ENCODE measurements at regions not wholly inside any gene's neighbourhood (a gene's known extent, or its start where the extent isn't known, plus 50 kb on each side); places are given as distances from the start of the nearest gene placed in this dataset.

DNA sequence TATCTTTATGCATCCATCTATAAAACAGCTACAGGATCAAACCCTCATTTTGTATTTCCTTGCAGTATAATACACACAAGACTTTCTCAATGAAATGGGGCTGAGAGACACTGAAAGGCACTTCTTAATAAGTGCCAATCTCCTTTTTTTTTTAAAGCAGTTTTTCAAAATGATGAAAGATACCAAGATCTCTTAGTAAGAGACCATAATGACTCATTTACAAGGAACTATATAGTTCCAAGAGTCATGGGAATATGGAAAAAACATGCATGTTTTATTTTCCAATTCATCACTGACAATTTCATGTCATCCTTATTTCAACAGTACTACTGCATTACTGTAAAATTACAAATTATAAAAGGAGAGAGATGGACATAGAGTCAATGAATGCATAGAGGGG lies 973.7 kb downstream of the GATA3 start:
- H2BK5ac ChIP-seq (ENCODE audit: low read depth, low read length, poor library complexity, severe bottlenecking): no peak overlapping the region
- no peaks in the 10 kb centered on the region for H3K27me3 ChIP-seq (ENCODE audit: control insufficient read depth, insufficient read depth, low read length)
- intact Hi-C loops (cut with micrococcal nuclease) (no loop called here), in situ Hi-C loops (cut with MboI; ENCODE audit: low sequenced_read_pairs) (no loop called here), dilution Hi-C loops (cut with HindIII; ENCODE audit: low sequenced_read_pairs, unreplicated experiment) (no loop called here)
- H3K4ac ChIP-seq (ENCODE audit: low read depth, low read length): no peak overlapping the region
- POLR2A ChIA-PET (ENCODE audit: unreplicated experiment): no interaction called here
- H2BK20ac ChIP-seq (ENCODE audit: low read depth, low read length): no peak overlapping the region
- no TSS peak for BruUV-seq (replicated peaks)
- H2AFZ ChIP-seq (replicated peaks; ENCODE audit: low read length, poor library complexity): no peak overlapping the region
- H3K56ac ChIP-seq (ENCODE audit: extremely low read depth, insufficient read depth, low read length): no peak overlapping the region
- no peak overlapping the region for H2AK9ac ChIP-seq (replicated peaks; ENCODE audit: low read depth, low read length, poor library complexity)
- no peak overlapping the region for H3K9ac ChIP-seq (ENCODE audit: low read depth, low read length)
- no peak overlapping the region for H3K23ac ChIP-seq (ENCODE audit: low read depth, low read length)
- H3K14ac ChIP-seq (replicated peaks; ENCODE audit: low read depth, low read length): no peak overlapping the region
- H2BK120ac ChIP-seq (ENCODE audit: low read depth, low read length): no peak overlapping the region
- ATAC-seq (ENCODE audit: low read depth): no peak
- H4K5ac ChIP-seq (ENCODE audit: low read depth, low read length): no peak overlapping the region
- H3K9me1 ChIP-seq (ENCODE audit: insufficient read depth, low read length): no peaks in the 10 kb centered on the region
- no peak overlapping the region for H2BK15ac ChIP-seq (ENCODE audit: low read depth, low read length)
- H4K8ac ChIP-seq (ENCODE audit: low read depth in 2 of 2, low read length in 2 of 2): no peak overlapping the region
- no peak overlapping the region for H3K4me2 ChIP-seq (ENCODE audit: low read depth, low read length)
- H3K27ac ChIP-seq (ENCODE audit: insufficient read depth, low read length): no peak overlapping the region
- CTCF ChIA-PET: no interaction called here
- H2AK5ac ChIP-seq (ENCODE audit: low read depth, low read length): no peak overlapping the region
- no peaks in the 10 kb centered on the region for H3K9me3 ChIP-seq (ENCODE audit: control insufficient read depth, insufficient read depth, low read length)
- H4K91ac ChIP-seq (ENCODE audit: insufficient read depth, low read depth, low read length): no peak overlapping the region
- DNase-seq: no peak
- H4K20me1 ChIP-seq (ENCODE audit: insufficient read depth, low read length): no peaks in the 10 kb centered on the region
- no peaks in the 10 kb centered on the region for H3K79me1 ChIP-seq (ENCODE audit: low read depth in 1 of 2, low read length in 2 of 2)
- no peak overlapping the region for H3K4me3 ChIP-seq (ENCODE audit: insufficient read depth, low read depth, low read length)
- no peak for TF ChIP-seq NFE2L2 (IDR thresholded peaks at IDR 0.05; ENCODE audit: low read depth, low read length)
- no peak for TF ChIP-seq ELK1 (IDR thresholded peaks at IDR 0.05; ENCODE audit: borderline replicate concordance, low read depth, low read length)
- no peak for TF ChIP-seq RFX5 (IDR thresholded peaks at IDR 0.05; ENCODE audit: low read depth, low read length)
- TF ChIP-seq CHD1 (IDR thresholded peaks at IDR 0.05; ENCODE audit: low read depth, low read length): no peak
- no peak for TF ChIP-seq POLR2A (IDR thresholded peaks at IDR 0.05; ENCODE audit: low read depth, low read length)
- no peak for TF ChIP-seq BHLHE40 (IDR thresholded peaks at IDR 0.05; ENCODE audit: low read depth, low read length)
- TF ChIP-seq MXI1 (IDR thresholded peaks at IDR 0.05; ENCODE audit: borderline replicate concordance, low read depth, low read length): no peak
- no peaks in the 10 kb centered on the region for H3K36me3 ChIP-seq (ENCODE audit: control insufficient read depth, insufficient read depth, low read length)
- no peak overlapping the region for H3K18ac ChIP-seq (ENCODE audit: low read depth, low read length)
- H3K4me1 ChIP-seq (ENCODE audit: control insufficient read depth, insufficient read depth, low read length): no peaks in the 10 kb centered on the region

Data from IMR-90 (cell line).